Body of pancreas (tissue), 4 donors: ENCODE measurements at regions not wholly inside any gene's neighbourhood (a gene's known extent, or its start where the extent isn't known, plus 50 kb on each side); places are given as distances from the start of the nearest gene placed in this dataset.

Experiments used
- CTCF ChIP-seq, 7 experiments: fragments of 450-650 bp in 4 of 7; fragments of 200-600 bp in 3 of 7; sonication (generic) in 3 of 7; IDR thresholded peaks; one replicate each; pipeline ENCODE4 v1.5.1; 2016 to 2019; ENCODE audit warnings: antibody characterized with exemption in 7 of 7
- POLR2A ChIP-seq, 3 donors: fragments of 450-650 bp; IDR thresholded peaks; one replicate each; pipeline ENCODE4 v1.6.1; 2016; ENCODE audit warnings: antibody characterized with exemption in 3 of 3, mild to moderate bottlenecking in 2 of 3

- TF ChIP-seq POLR2A (IDR thresholded peaks at IDR 0.05) = peak in 1 of 3 donors; percentile 43
- TF ChIP-seq CTCF (IDR thresholded peaks at IDR 0.05) = no peak
These were observed 353.7 kb upstream of the ESRRG start for GRCh38 chr1:217076902-217077301.
